K562 (cell line): ENCODE measurements at regions not wholly inside any gene's neighbourhood (a gene's known extent, or its start where the extent isn't known, plus 50 kb on each side); places are given as distances from the start of the nearest gene placed in this dataset.

Experiments
- ATAC-seq: fragments of 200-7000 bp; cut with Tn5 transposase; 3 replicates; pipeline ENCODE4 v1.9.1; 2020; ENCODE audit warnings: moderate library complexity
- BruUV-seq: library from RNA; stranded (reverse); fragments of 400-500 nt; replicated peaks from 2 replicates; lab custom pipeline; 2021; lab: Mats Ljungman, UMichigan
- CTCF ChIA-PET: fragments of 300-600 bp; formaldehyde crosslinking; extraction: SDS; loops from one replicate; lab custom pipeline; 2021; ENCODE audit warnings: low intra/inter-chr PET ratio; lab: Yijun Ruan, JAX
- POLR2A ChIA-PET: fragments of 300-600, 350-650 bp; sonication (Branson Sonifier 250); formaldehyde crosslinking; extraction: SDS; loops from one replicate; lab custom pipeline; 2021; ENCODE audit warnings: antibody characterized with exemption, inconsistent platforms; lab: Yijun Ruan, JAX
- DNase-seq, 4 experiments: peaks; one replicate each; pipeline versions ENCODE4 v3.0.0 to v3.0.0-alpha.2; 2011 to 2018; ENCODE audit warnings: low spot score in 3 of 4, mixed read lengths in 3 of 4; ENCODE audit errors: extremely low read depth in 1 of 4
- FAIRE-seq: peaks from 2 replicates; lab custom pipeline; 2011; peaks lifted over from hg19 to GRCh38; lab: Jason Lieb, UNC
- H2AFZ ChIP-seq: 2 replicates; pipeline ENCODE4 v1.6.0; 2011; ENCODE audit warnings: low read depth, low read length, control low read depth, inconsistent platforms
- H3K27ac ChIP-seq: fragments of 200-600 bp; 3 replicates; pipeline ENCODE4 v1.8.0; 2011; ENCODE audit warnings: low read depth, mild to moderate bottlenecking, control low read depth, inconsistent platforms, low read length, moderate library complexity, mixed read lengths; ENCODE audit errors: extremely low read depth
- H3K27me3 ChIP-seq, 2 experiments: fragments of 300-600 bp in 1 of 2; 2 replicates in 1 of 2; 3 replicates in 1 of 2; pipeline versions ENCODE4 v1.6.0 to v1.8.0; 2011; ENCODE audit warnings: inconsistent platforms in 2 of 2, low read length in 2 of 2, mild to moderate bottlenecking in 1 of 2, mixed read lengths in 1 of 2, moderate library complexity in 1 of 2; ENCODE audit not compliant: control insufficient read depth in 2 of 2, insufficient read depth in 2 of 2
- H3K36me3 ChIP-seq: fragments of 300-600 bp; 3 replicates; pipeline ENCODE4 v1.8.0; 2011; ENCODE audit warnings: mild to moderate bottlenecking, low read length, inconsistent platforms; ENCODE audit not compliant: control insufficient read depth, insufficient read depth
- H3K4me1 ChIP-seq, 2 experiments: fragments of 200-600 bp in 1 of 2; replicated peaks in 1 of 2; 2 replicates in 1 of 2; 3 replicates in 1 of 2; pipeline versions ENCODE4 v1.5.1 to v1.8.0; 2011; ENCODE audit warnings: inconsistent platforms in 2 of 2, low read length in 2 of 2, mild to moderate bottlenecking in 1 of 2, mixed read lengths in 1 of 2, moderate library complexity in 1 of 2; ENCODE audit not compliant: control insufficient read depth in 2 of 2, insufficient read depth in 2 of 2
- H3K4me2 ChIP-seq: 2 replicates; pipeline ENCODE4 v1.6.1; 2011; ENCODE audit warnings: low read length, control low read depth, inconsistent platforms, mixed read lengths; ENCODE audit not compliant: insufficient read depth
- H3K4me3 ChIP-seq: fragments of 200-600 bp; sonication (generic), shearing (Covaris generic); 2 replicates; pipeline ENCODE4 v1.5.1; 2016; ENCODE audit warnings: control low read depth, inconsistent platforms
- H3K79me2 ChIP-seq: fragments of 200-600 bp; 3 replicates; pipeline ENCODE4 v1.8.0; 2011; ENCODE audit warnings: low read length, inconsistent platforms; ENCODE audit not compliant: control insufficient read depth, insufficient read depth
- H3K9ac ChIP-seq, 2 experiments: 2 replicates each; pipeline versions ENCODE4 v1.6.0 to v1.6.1; 2011; ENCODE audit warnings: low read depth in 2 of 2, low read length in 2 of 2, control low read depth in 1 of 2, inconsistent platforms in 1 of 2, mild to moderate bottlenecking in 1 of 2, mixed read lengths in 1 of 2; ENCODE audit not compliant: insufficient read depth in 1 of 2
- H3K9me1 ChIP-seq: one replicate; pipeline ENCODE4 v1.6.0; 2011; ENCODE audit warnings: inconsistent platforms, mild to moderate bottlenecking, low read length, moderate library complexity; ENCODE audit not compliant: control insufficient read depth, insufficient read depth
- H3K9me3 ChIP-seq: replicated peaks from 2 replicates; pipeline ENCODE4 v1.5.1; 2011; ENCODE audit warnings: low read depth, low read length, inconsistent platforms; ENCODE audit not compliant: control insufficient read depth, insufficient read depth
- H4K20me1 ChIP-seq: replicated peaks from 2 replicates; pipeline ENCODE4 v1.6.1; 2011; ENCODE audit warnings: low read length, inconsistent platforms, mixed read lengths; ENCODE audit not compliant: control insufficient read depth, insufficient read depth
- ATF4 ChIP-seq: fragments of 450-650 bp; formaldehyde crosslinking; IDR thresholded peaks from 2 replicates; pipeline ENCODE4 v1.4.0; 2022; ENCODE audit warnings: mild to moderate bottlenecking, moderate library complexity
- CTBP1 ChIP-seq: fragments of 450-650 bp; IDR thresholded peaks from 2 replicates; pipeline ENCODE4 v1.6.1; 2016; ENCODE audit warnings: borderline replicate concordance
- RBFOX2 ChIP-seq: fragments of 200-400 bp; formaldehyde crosslinking; IDR thresholded peaks from 2 replicates; pipeline ENCODE4 v1.6.1; 2017; ENCODE audit warnings: low read depth, mild to moderate bottlenecking, low read length, moderate library complexity
- RFX7 ChIP-seq: fragments of 250-450 bp; sonication (Bioruptor Pico); IDR thresholded peaks from 2 replicates; pipeline ENCODE4 v1.5.1; 2021; ENCODE audit warnings: mild to moderate bottlenecking
- ZFP30 ChIP-seq: fragments of 250-450 bp; sonication (Bioruptor Pico); IDR thresholded peaks from 2 replicates; pipeline ENCODE4 v1.8.0; 2022; ENCODE audit warnings: moderate library complexity, mild to moderate bottlenecking, inconsistent platforms, borderline replicate concordance
- ZNF217 ChIP-seq: sonication (generic); formaldehyde crosslinking; IDR thresholded peaks from 2 replicates; pipeline ENCODE4 v1.8.0; 2022; ENCODE audit warnings: mild to moderate bottlenecking, missing genetic modification reagents
- ZNF224 ChIP-seq: sonication (generic); formaldehyde crosslinking; IDR thresholded peaks from 2 replicates; pipeline ENCODE4 v1.8.0; 2022; ENCODE audit warnings: mild to moderate bottlenecking, missing genetic modification reagents
- WGBS: fragments of 100-300 bp; shearing (Covaris generic); methylation state at CpG from one replicate; pipeline ENCODE4 v1.1.6; 2016; ENCODE audit warnings: low coverage, mixed read lengths; ENCODE audit not compliant: insufficient coverage; ENCODE audit errors: missing lambda C conversion rate; 5-methylcytosine and 5-hydroxymethylcytosine counted together
- in situ Hi-C: fragments of 300-500 bp; cut with MboI; formaldehyde crosslinking; loops from 4 replicates; pipeline ENCODE4 v1.15.0; 2018; ENCODE audit warnings: inconsistent platforms, mixed read lengths
- intact Hi-C: fragments of 100-400 bp; cut with micrococcal nuclease; formaldehyde crosslinking; loops from 2 replicates; pipeline ENCODE4 v1.14.2; 2022
- TF ChIP-seq, protein P1 (sequence below): sonication (generic); formaldehyde crosslinking; IDR thresholded peaks from 2 replicates; pipeline ENCODE4 v1.5.0; 2020; ENCODE audit warnings: missing genetic modification reagents
- TF ChIP-seq, protein P2 (sequence below): sonication (generic); formaldehyde crosslinking; IDR thresholded peaks from 2 replicates; pipeline ENCODE4 v1.8.0; 2022; ENCODE audit warnings: mild to moderate bottlenecking, missing genetic modification reagents, borderline replicate concordance
- TF ChIP-seq, protein P3 (sequence below): fragments of 450-650 bp; IDR thresholded peaks from 2 replicates; pipeline ENCODE4 v1.6.1; 2018; ENCODE audit warnings: mild to moderate bottlenecking, low read depth; ENCODE audit not compliant: partially characterized antibody
- TF ChIP-seq, protein P4 (sequence below): fragments of 250-450 bp; sonication (Bioruptor Pico); IDR thresholded peaks from 2 replicates; pipeline ENCODE4 v1.8.0; 2022; ENCODE audit warnings: moderate library complexity, mild to moderate bottlenecking, inconsistent platforms

- in situ Hi-C loops (no loop called here), intact Hi-C loops (no loop called here)
- Histone ChIP-seq H3K27ac (no peak overlapping the region), H3K27me3 (no peaks in the 10 kb centered on the region), H3K9ac (no peak overlapping the region), H3K79me2 (no peaks in the 10 kb centered on the region), H3K36me3 (no peaks in the 10 kb centered on the region), H3K9me1 (no peaks in the 10 kb centered on the region), H3K9me3 (no peaks in the 10 kb centered on the region), H2AFZ (no peak overlapping the region), H3K4me2 (no peak overlapping the region), H3K4me3 (no peak overlapping the region), H4K20me1 (no peaks in the 10 kb centered on the region), H3K4me1 (no peaks in the 10 kb centered on the region)
- TF ChIP-seq ZNF224 (no peak), ATF4 (CRISPR knock-in tag) (no peak), RFX7 (CRISPR knock-in tag) (no peak), ZNF217 (no peak), CTBP1 (no peak), ZFP30 (no peak), RBFOX2 (no peak)
- TF ChIP-seq, protein P1, sequence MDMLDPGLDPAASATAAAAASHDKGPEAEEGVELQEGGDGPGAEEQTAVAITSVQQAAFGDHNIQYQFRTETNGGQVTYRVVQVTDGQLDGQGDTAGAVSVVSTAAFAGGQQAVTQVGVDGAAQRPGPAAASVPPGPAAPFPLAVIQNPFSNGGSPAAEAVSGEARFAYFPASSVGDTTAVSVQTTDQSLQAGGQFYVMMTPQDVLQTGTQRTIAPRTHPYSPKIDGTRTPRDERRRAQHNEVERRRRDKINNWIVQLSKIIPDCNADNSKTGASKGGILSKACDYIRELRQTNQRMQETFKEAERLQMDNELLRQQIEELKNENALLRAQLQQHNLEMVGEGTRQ (CRISPR knock-in tag): no peak
- TF ChIP-seq, protein P2, sequence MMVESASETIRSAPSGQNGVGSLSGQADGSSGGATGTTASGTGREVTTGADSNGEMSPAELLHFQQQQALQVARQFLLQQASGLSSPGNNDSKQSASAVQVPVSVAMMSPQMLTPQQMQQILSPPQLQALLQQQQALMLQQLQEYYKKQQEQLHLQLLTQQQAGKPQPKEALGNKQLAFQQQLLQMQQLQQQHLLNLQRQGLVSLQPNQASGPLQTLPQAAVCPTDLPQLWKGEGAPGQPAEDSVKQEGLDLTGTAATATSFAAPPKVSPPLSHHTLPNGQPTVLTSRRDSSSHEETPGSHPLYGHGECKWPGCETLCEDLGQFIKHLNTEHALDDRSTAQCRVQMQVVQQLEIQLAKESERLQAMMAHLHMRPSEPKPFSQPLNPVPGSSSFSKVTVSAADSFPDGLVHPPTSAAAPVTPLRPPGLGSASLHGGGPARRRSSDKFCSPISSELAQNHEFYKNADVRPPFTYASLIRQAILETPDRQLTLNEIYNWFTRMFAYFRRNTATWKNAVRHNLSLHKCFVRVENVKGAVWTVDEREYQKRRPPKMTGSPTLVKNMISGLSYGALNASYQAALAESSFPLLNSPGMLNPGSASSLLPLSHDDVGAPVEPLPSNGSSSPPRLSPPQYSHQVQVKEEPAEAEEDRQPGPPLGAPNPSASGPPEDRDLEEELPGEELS (CRISPR knock-in tag): no peak
- TF ChIP-seq, protein P3, sequence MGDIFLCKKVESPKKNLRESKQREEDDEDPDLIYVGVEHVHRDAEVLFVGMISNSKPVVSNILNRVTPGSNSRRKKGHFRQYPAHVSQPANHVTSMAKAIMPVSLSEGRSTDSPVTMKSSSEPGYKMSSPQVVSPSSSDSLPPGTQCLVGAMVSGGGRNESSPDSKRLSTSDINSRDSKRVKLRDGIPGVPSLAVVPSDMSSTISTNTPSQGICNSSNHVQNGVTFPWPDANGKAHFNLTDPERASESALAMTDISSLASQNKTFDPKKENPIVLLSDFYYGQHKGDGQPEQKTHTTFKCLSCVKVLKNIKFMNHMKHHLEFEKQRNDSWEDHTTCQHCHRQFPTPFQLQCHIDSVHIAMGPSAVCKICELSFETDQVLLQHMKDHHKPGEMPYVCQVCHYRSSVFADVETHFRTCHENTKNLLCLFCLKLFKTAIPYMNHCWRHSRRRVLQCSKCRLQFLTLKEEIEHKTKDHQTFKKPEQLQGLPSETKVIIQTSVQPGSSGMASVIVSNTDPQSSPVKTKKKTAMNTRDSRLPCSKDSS: no peak
- TF ChIP-seq, protein P4, sequence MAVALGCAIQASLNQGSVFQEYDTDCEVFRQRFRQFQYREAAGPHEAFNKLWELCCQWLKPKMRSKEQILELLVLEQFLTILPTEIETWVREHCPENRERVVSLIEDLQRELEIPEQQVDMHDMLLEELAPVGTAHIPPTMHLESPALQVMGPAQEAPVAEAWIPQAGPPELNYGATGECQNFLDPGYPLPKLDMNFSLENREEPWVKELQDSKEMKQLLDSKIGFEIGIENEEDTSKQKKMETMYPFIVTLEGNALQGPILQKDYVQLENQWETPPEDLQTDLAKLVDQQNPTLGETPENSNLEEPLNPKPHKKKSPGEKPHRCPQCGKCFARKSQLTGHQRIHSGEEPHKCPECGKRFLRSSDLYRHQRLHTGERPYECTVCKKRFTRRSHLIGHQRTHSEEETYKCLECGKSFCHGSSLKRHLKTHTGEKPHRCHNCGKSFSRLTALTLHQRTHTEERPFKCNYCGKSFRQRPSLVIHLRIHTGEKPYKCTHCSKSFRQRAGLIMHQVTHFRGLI (CRISPR knock-in tag): no peak
- CTCF ChIA-PET: no interaction called here
- no peak for FAIRE-seq
- POLR2A ChIA-PET: no interaction called here
- no TSS peak for BruUV-seq
- DNase-seq: no peak
- no peak for ATAC-seq
- 0% methylated on average over 5 of the region's 6 CpGs for WGBS
Observed at GRCh38 chr13:106348075-106348840, 187.2 kb downstream of the EFNB2 start.
